ENCODE measurements at regions not wholly inside any gene's neighbourhood (a gene's known extent, or its start where the extent isn't known, plus 50 kb on each side); places are given as distances from the start of the nearest gene placed in this dataset.

- intact Hi-C loops (cut with micrococcal nuclease) = no loop called here
- Histone ChIP-seq H3K9me2 (ENCODE audit: insufficient read depth) (no peaks in the 10 kb centered on the region), H3K36me3 (ENCODE audit: control insufficient read depth in 1 of 2, insufficient read depth in 2 of 2, low read length in 2 of 2) (no peaks in the 10 kb centered on the region), H3K27me3 (ENCODE audit: insufficient read depth, low read length) (no peaks in the 10 kb centered on the region), H3K4me1 (ENCODE audit: control insufficient read depth in 1 of 2, insufficient read depth in 2 of 2, low read length in 2 of 2) (no peaks in the 10 kb centered on the region), H3K9ac (ENCODE audit: low read length) (no peak overlapping the region), H4K20me1 (ENCODE audit: insufficient read depth) (no peaks in the 10 kb centered on the region), H3K9me3 (ENCODE audit: control insufficient read depth in 1 of 2, insufficient read depth in 1 of 2, low read depth in 1 of 2, low read length in 2 of 2) (peaks cover 0 to 20% of the 10 kb centered on the region in 2 experiments; a peak in 2 of 4 replicates), H3K79me2 (ENCODE audit: insufficient read depth, low read length) (no peaks in the 10 kb centered on the region), H3K4me3 (replicated peaks in 1 of 2; ENCODE audit: low read depth in 1 of 2, low read length in 2 of 2) (no peak overlapping the region), H2AFZ (ENCODE audit: low read depth, low read length, poor library complexity, severe bottlenecking) (no peak overlapping the region), H3K27ac (ENCODE audit: low read depth, low read length) (no peak overlapping the region), H3K4me2 (ENCODE audit: low read length) (no peak overlapping the region)
- POLR2A ChIA-PET = no interaction called here
- BruUV-seq (replicated peaks) = no TSS peak
- RAD21 ChIA-PET (ENCODE audit: low non-redundant PET in 1 of 2, low total read pairs in 2 of 2, uncharacterized antibody in 2 of 2, unreplicated experiment in 2 of 2) = no interaction called here
- ATAC-seq (no peak), DNase-seq (ENCODE audit: low read depth, low spot score) (no peak)
- CTCF ChIA-PET = no interaction called here
- TF ChIP-seq ELF1 (IDR thresholded peaks at IDR 0.05; ENCODE audit: borderline replicate concordance, low read depth) (no peak), JUND (IDR thresholded peaks at IDR 0.05) (no peak), ATF3 (IDR thresholded peaks at IDR 0.05) (no peak), REST (IDR thresholded peaks at IDR 0.05; ENCODE audit: low read depth) (no peak), MAX (IDR thresholded peaks at IDR 0.05) (no peak), CEBPB (IDR thresholded peaks at IDR 0.05; ENCODE audit: low read depth) (no peak), CTCF (IDR thresholded peaks at IDR 0.05 in 2 of 3, conservative IDR thresholded peaks at IDR 0.05 in 1 of 3; ENCODE audit: borderline replicate concordance in 1 of 3, insufficient read depth in 1 of 3, low read depth in 2 of 3, low read length in 2 of 3) (no peak), POLR2AphosphoS5 (IDR thresholded peaks at IDR 0.05; ENCODE audit: low read depth, low read length) (no peak), FOSL1 (IDR thresholded peaks at IDR 0.05; ENCODE audit: low read depth) (no peak), SIN3A (IDR thresholded peaks at IDR 0.05; ENCODE audit: low read depth) (no peak), POLR2A (IDR thresholded peaks at IDR 0.05; ENCODE audit: borderline replicate concordance, extremely low read depth, insufficient read depth, insufficient read length) (no peak), CBX3 (IDR thresholded peaks at IDR 0.05; ENCODE audit: low read depth) (no peak), EZH2phosphoT487 (IDR thresholded peaks at IDR 0.05; ENCODE audit: borderline replicate concordance) (no peak), EGR1 (IDR thresholded peaks at IDR 0.05; ENCODE audit: low read depth) (no peak)
Measured at GRCh38 chr13:107531180-107531579, 684.2 kb downstream of the LIG4 start.
